Fibroblast of lung (primary cell): ENCODE measurements at regions not wholly inside any gene's neighbourhood (a gene's known extent, or its start where the extent isn't known, plus 50 kb on each side); places are given as distances from the start of the nearest gene placed in this dataset.
"Not testable (repeated sequence)": the region's sequence is repeated elsewhere in the genome, so short reads cannot be mapped to it uniquely, and the experiment has no call there.

Experiments
- DNase-seq, 2 donors: peaks; one replicate each; pipeline versions ENCODE4 v3.0.0 to v3.0.0-alpha.2; 2010; ENCODE audit warnings: low read depth in 2 of 2
- H2AFZ ChIP-seq: 2 replicates; pipeline ENCODE4 v1.5.1; 2012; ENCODE audit warnings: low read length, control low read depth, inconsistent platforms
- H3K27ac ChIP-seq: 2 replicates; pipeline ENCODE4 v1.5.1; 2011; ENCODE audit warnings: low read length, control low read depth; ENCODE audit not compliant: insufficient read depth
- H3K27me3 ChIP-seq: 2 replicates; pipeline ENCODE4 v1.5.1; 2011; ENCODE audit warnings: mild to moderate bottlenecking, low read length; ENCODE audit not compliant: control insufficient read depth, insufficient read depth
- H3K36me3 ChIP-seq: 2 replicates; pipeline ENCODE4 v1.5.1; 2011; ENCODE audit warnings: low read length; ENCODE audit not compliant: control insufficient read depth, insufficient read depth
- H3K4me1 ChIP-seq: 2 replicates; pipeline ENCODE4 v1.5.1; 2011; ENCODE audit warnings: low read length; ENCODE audit not compliant: control insufficient read depth, insufficient read depth; ENCODE audit errors: extremely low read depth
- H3K4me2 ChIP-seq: 2 replicates; pipeline ENCODE4 v1.5.1; 2011; ENCODE audit warnings: low read length, control low read depth; ENCODE audit not compliant: insufficient read depth; ENCODE audit errors: extremely low read depth
- H3K4me3 ChIP-seq, 4 experiments: fragments of 200-600 bp in 1 of 4; sonication (generic) in 1 of 4; replicated peaks in 1 of 4; 2 replicates each; pipeline ENCODE4 v1.5.1; 2011 to 2016; ENCODE audit warnings: low read length in 4 of 4, low read depth in 3 of 4, mild to moderate bottlenecking in 3 of 4, control low read depth in 2 of 4, inconsistent platforms in 1 of 4, mixed read lengths in 1 of 4; ENCODE audit not compliant: insufficient read depth in 1 of 4; ENCODE audit errors: control extremely low read depth in 1 of 4
- H3K79me2 ChIP-seq: 2 replicates; pipeline ENCODE4 v1.5.1; 2012; ENCODE audit warnings: mild to moderate bottlenecking, low read length, inconsistent platforms; ENCODE audit not compliant: control insufficient read depth, insufficient read depth
- H3K9ac ChIP-seq: 2 replicates; pipeline ENCODE4 v1.5.1; 2011; ENCODE audit warnings: mild to moderate bottlenecking, low read length, control low read depth; ENCODE audit not compliant: insufficient read depth
- H3K9me3 ChIP-seq: 2 replicates; pipeline ENCODE4 v1.5.1; 2012; ENCODE audit warnings: low read depth, low read length; ENCODE audit not compliant: control insufficient read depth, insufficient read depth
- H4K20me1 ChIP-seq: 2 replicates; pipeline ENCODE4 v1.5.1; 2011; ENCODE audit warnings: low read length; ENCODE audit not compliant: control insufficient read depth, insufficient read depth; ENCODE audit errors: extremely low read depth
- CTCF ChIP-seq, 2 donors: IDR thresholded peaks in 1 of 2; conservative IDR thresholded peaks in 1 of 2; 1 replicate in 1 of 2; 2 replicates in 1 of 2; pipeline ENCODE4 v1.5.1; 2011 to 2012; ENCODE audit warnings: low read length in 2 of 2, control low read depth in 1 of 2, inconsistent platforms in 1 of 2, low read depth in 1 of 2, mild to moderate bottlenecking in 1 of 2
- EZH2 ChIP-seq: IDR thresholded peaks from 2 replicates; pipeline ENCODE4 v1.5.1; 2012; ENCODE audit warnings: low read length, control low read depth, mild to moderate bottlenecking; ENCODE audit errors: missing control alignments

GRCh38 chr14:45799511-45799910 is 546.5 kb upstream of the MIS18BP1 start:
- TF ChIP-seq EZH2 (no peak), CTCF (conservative IDR thresholded peaks at IDR 0.05 in 1 of 2, IDR thresholded peaks at IDR 0.05 in 1 of 2; ENCODE audit: low read depth in 1 of 2, low read length in 2 of 2) (no peak)

GRCh38 chr14:45798659-45799058 is 545.7 kb upstream of the MIS18BP1 start:
- Histone ChIP-seq H3K27ac (no peak overlapping the region), H3K4me3 (no peak overlapping the region), H3K27me3 (no peaks in the 10 kb centered on the region), H3K9me3 (no peaks in the 10 kb centered on the region), H3K4me2 (no peak overlapping the region), H3K79me2 (no peaks in the 10 kb centered on the region), H3K9ac (no peak overlapping the region), H2AFZ (no peak overlapping the region), H3K36me3 (no peaks in the 10 kb centered on the region), H3K4me1 (no peaks in the 10 kb centered on the region), H4K20me1 (no peaks in the 10 kb centered on the region)
- no peak for DNase-seq
- no peak for TF ChIP-seq EZH2
- TF ChIP-seq CTCF (conservative IDR thresholded peaks at IDR 0.05 in 1 of 2, IDR thresholded peaks at IDR 0.05 in 1 of 2; ENCODE audit: low read depth in 1 of 2, low read length in 2 of 2) = no peak

More at GRCh38 chr14:45799511-45799910, 546.5 kb upstream of the MIS18BP1 start:
- no peak overlapping the region for H3K9ac ChIP-seq
- H3K36me3 ChIP-seq = no peaks in the 10 kb centered on the region
- no peaks in the 10 kb centered on the region for H3K9me3 ChIP-seq
- H3K79me2 ChIP-seq = no peaks in the 10 kb centered on the region
- no peaks in the 10 kb centered on the region for H3K27me3 ChIP-seq
- H3K27ac ChIP-seq = no peak overlapping the region
- H4K20me1 ChIP-seq = no peaks in the 10 kb centered on the region
- no peak overlapping the region for H3K4me2 ChIP-seq
- no peak overlapping the region for H3K4me3 ChIP-seq
- H3K4me1 ChIP-seq = no peaks in the 10 kb centered on the region
- DNase-seq = no peak
- H2AFZ ChIP-seq = no peak overlapping the region

- H4K20me1 ChIP-seq, H3K27ac ChIP-seq, H3K4me2 ChIP-seq, H2AFZ ChIP-seq, H3K36me3 ChIP-seq, H3K4me1 ChIP-seq, H3K9ac ChIP-seq, H3K79me2 ChIP-seq, H3K27me3 ChIP-seq, DNase-seq, H3K9me3 ChIP-seq, H3K4me3 ChIP-seq: not testable (repeated sequence)
Measured at GRCh38 chr14:45796006-45796405, 543.0 kb upstream of the MIS18BP1 start.
